K562 (cell line): ENCODE measurements at regions not wholly inside any gene's neighbourhood (a gene's known extent, or its start where the extent isn't known, plus 50 kb on each side); places are given as distances from the start of the nearest gene placed in this dataset.

Source experiments
- ATAC-seq: fragments of 200-7000 bp; cut with Tn5 transposase; 3 replicates; pipeline ENCODE4 v1.9.1; 2020; ENCODE audit warnings: moderate library complexity
- BruUV-seq: library from RNA; stranded (reverse); fragments of 400-500 nt; replicated peaks from 2 replicates; lab custom pipeline; 2021; lab: Mats Ljungman, UMichigan
- CTCF ChIA-PET: fragments of 300-600 bp; formaldehyde crosslinking; extraction: SDS; loops from one replicate; lab custom pipeline; 2021; ENCODE audit warnings: low intra/inter-chr PET ratio; lab: Yijun Ruan, JAX
- POLR2A ChIA-PET: fragments of 300-600, 350-650 bp; sonication (Branson Sonifier 250); formaldehyde crosslinking; extraction: SDS; loops from one replicate; lab custom pipeline; 2021; ENCODE audit warnings: antibody characterized with exemption, inconsistent platforms; lab: Yijun Ruan, JAX
- DNase-seq, 4 experiments: peaks; one replicate each; pipeline versions ENCODE4 v3.0.0 to v3.0.0-alpha.2; 2011 to 2018; ENCODE audit warnings: low spot score in 3 of 4, mixed read lengths in 3 of 4; ENCODE audit errors: extremely low read depth in 1 of 4
- FAIRE-seq: peaks from 2 replicates; lab custom pipeline; 2011; peaks lifted over from hg19 to GRCh38; lab: Jason Lieb, UNC
- H2AFZ ChIP-seq: 2 replicates; pipeline ENCODE4 v1.6.0; 2011; ENCODE audit warnings: low read depth, low read length, control low read depth, inconsistent platforms
- H3K27ac ChIP-seq: fragments of 200-600 bp; 3 replicates; pipeline ENCODE4 v1.8.0; 2011; ENCODE audit warnings: low read depth, mild to moderate bottlenecking, control low read depth, inconsistent platforms, low read length, moderate library complexity, mixed read lengths; ENCODE audit errors: extremely low read depth
- H3K27me3 ChIP-seq, 2 experiments: fragments of 300-600 bp in 1 of 2; 2 replicates in 1 of 2; 3 replicates in 1 of 2; pipeline versions ENCODE4 v1.6.0 to v1.8.0; 2011; ENCODE audit warnings: inconsistent platforms in 2 of 2, low read length in 2 of 2, mild to moderate bottlenecking in 1 of 2, mixed read lengths in 1 of 2, moderate library complexity in 1 of 2; ENCODE audit not compliant: control insufficient read depth in 2 of 2, insufficient read depth in 2 of 2
- H3K36me3 ChIP-seq: fragments of 300-600 bp; 3 replicates; pipeline ENCODE4 v1.8.0; 2011; ENCODE audit warnings: mild to moderate bottlenecking, low read length, inconsistent platforms; ENCODE audit not compliant: control insufficient read depth, insufficient read depth
- H3K4me1 ChIP-seq, 2 experiments: fragments of 200-600 bp in 1 of 2; replicated peaks in 1 of 2; 2 replicates in 1 of 2; 3 replicates in 1 of 2; pipeline versions ENCODE4 v1.5.1 to v1.8.0; 2011; ENCODE audit warnings: inconsistent platforms in 2 of 2, low read length in 2 of 2, mild to moderate bottlenecking in 1 of 2, mixed read lengths in 1 of 2, moderate library complexity in 1 of 2; ENCODE audit not compliant: control insufficient read depth in 2 of 2, insufficient read depth in 2 of 2
- H3K4me2 ChIP-seq: 2 replicates; pipeline ENCODE4 v1.6.1; 2011; ENCODE audit warnings: low read length, control low read depth, inconsistent platforms, mixed read lengths; ENCODE audit not compliant: insufficient read depth
- H3K4me3 ChIP-seq: fragments of 200-600 bp; sonication (generic), shearing (Covaris generic); 2 replicates; pipeline ENCODE4 v1.5.1; 2016; ENCODE audit warnings: control low read depth, inconsistent platforms
- H3K79me2 ChIP-seq: fragments of 200-600 bp; 3 replicates; pipeline ENCODE4 v1.8.0; 2011; ENCODE audit warnings: low read length, inconsistent platforms; ENCODE audit not compliant: control insufficient read depth, insufficient read depth
- H3K9ac ChIP-seq, 2 experiments: 2 replicates each; pipeline versions ENCODE4 v1.6.0 to v1.6.1; 2011; ENCODE audit warnings: low read depth in 2 of 2, low read length in 2 of 2, control low read depth in 1 of 2, inconsistent platforms in 1 of 2, mild to moderate bottlenecking in 1 of 2, mixed read lengths in 1 of 2; ENCODE audit not compliant: insufficient read depth in 1 of 2
- H3K9me1 ChIP-seq: one replicate; pipeline ENCODE4 v1.6.0; 2011; ENCODE audit warnings: inconsistent platforms, mild to moderate bottlenecking, low read length, moderate library complexity; ENCODE audit not compliant: control insufficient read depth, insufficient read depth
- H3K9me3 ChIP-seq: replicated peaks from 2 replicates; pipeline ENCODE4 v1.5.1; 2011; ENCODE audit warnings: low read depth, low read length, inconsistent platforms; ENCODE audit not compliant: control insufficient read depth, insufficient read depth
- H4K20me1 ChIP-seq: replicated peaks from 2 replicates; pipeline ENCODE4 v1.6.1; 2011; ENCODE audit warnings: low read length, inconsistent platforms, mixed read lengths; ENCODE audit not compliant: control insufficient read depth, insufficient read depth
- GABPB2 ChIP-seq: fragments of 250-450 bp; sonication (Bioruptor Pico); conservative IDR thresholded peaks from 2 replicates; pipeline ENCODE4 v1.5.1; 2021; ENCODE audit warnings: mild to moderate bottlenecking
- NBN ChIP-seq: fragments of 450-650 bp; IDR thresholded peaks from 2 replicates; pipeline ENCODE4 v1.6.1; 2016; ENCODE audit warnings: low read depth, mild to moderate bottlenecking
- NR3C1 ChIP-seq: sonication (generic); formaldehyde crosslinking; IDR thresholded peaks from 2 replicates; pipeline ENCODE4 v1.8.1; 2022; ENCODE audit warnings: missing genetic modification reagents
- TEAD2 ChIP-seq: fragments of 450-650 bp; IDR thresholded peaks from 2 replicates; pipeline ENCODE4 v1.6.1; 2016; ENCODE audit warnings: missing genetic modification characterization, control low read depth, missing compliant biosample characterization
- TOE1 ChIP-seq, 2 experiments: fragments of 450-650 bp in 1 of 2; sonication (generic) in 1 of 2; formaldehyde crosslinking in 1 of 2; IDR thresholded peaks; 2 replicates each; pipeline versions ENCODE4 v1.7.1 to v1.8.0; 2016 to 2022; ENCODE audit warnings: borderline replicate concordance in 2 of 2, mild to moderate bottlenecking in 2 of 2, antibody characterized with exemption in 1 of 2, inconsistent platforms in 1 of 2, low read depth in 1 of 2, missing genetic modification reagents in 1 of 2, moderate library complexity in 1 of 2
- ZNF639 ChIP-seq, 2 experiments: fragments of 200-800 bp in 1 of 2; sonication (Bioruptor generic) in 1 of 2; sonication (generic) in 1 of 2; formaldehyde crosslinking in 1 of 2; IDR thresholded peaks in 1 of 2; conservative IDR thresholded peaks in 1 of 2; 2 replicates each; pipeline versions ENCODE4 v1.5.0 to v1.6.1; 2016 to 2020; ENCODE audit warnings: missing compliant biosample characterization in 1 of 2, missing genetic modification characterization in 1 of 2, missing genetic modification reagents in 1 of 2
- WGBS: fragments of 100-300 bp; shearing (Covaris generic); methylation state at CpG from one replicate; pipeline ENCODE4 v1.1.6; 2016; ENCODE audit warnings: low coverage, mixed read lengths; ENCODE audit not compliant: insufficient coverage; ENCODE audit errors: missing lambda C conversion rate; 5-methylcytosine and 5-hydroxymethylcytosine counted together
- in situ Hi-C: fragments of 300-500 bp; cut with MboI; formaldehyde crosslinking; loops from 4 replicates; pipeline ENCODE4 v1.15.0; 2018; ENCODE audit warnings: inconsistent platforms, mixed read lengths
- intact Hi-C: fragments of 100-400 bp; cut with micrococcal nuclease; formaldehyde crosslinking; loops from 2 replicates; pipeline ENCODE4 v1.14.2; 2022

GRCh38 chr10:44154956-44155355 lies 229.9 kb downstream of the CXCL12 start (continued):
- TF ChIP-seq TOE1 (IDR thresholded peaks at IDR 0.05; ENCODE audit: borderline replicate concordance) (no peak), TOE1 (CRISPR knock-in tag; IDR thresholded peaks at IDR 0.05; ENCODE audit: borderline replicate concordance, low read depth) (no peak), NBN (no peak), GABPB2 (CRISPR knock-in tag) (no peak), TEAD2 (tag) (no peak)

DNA sequence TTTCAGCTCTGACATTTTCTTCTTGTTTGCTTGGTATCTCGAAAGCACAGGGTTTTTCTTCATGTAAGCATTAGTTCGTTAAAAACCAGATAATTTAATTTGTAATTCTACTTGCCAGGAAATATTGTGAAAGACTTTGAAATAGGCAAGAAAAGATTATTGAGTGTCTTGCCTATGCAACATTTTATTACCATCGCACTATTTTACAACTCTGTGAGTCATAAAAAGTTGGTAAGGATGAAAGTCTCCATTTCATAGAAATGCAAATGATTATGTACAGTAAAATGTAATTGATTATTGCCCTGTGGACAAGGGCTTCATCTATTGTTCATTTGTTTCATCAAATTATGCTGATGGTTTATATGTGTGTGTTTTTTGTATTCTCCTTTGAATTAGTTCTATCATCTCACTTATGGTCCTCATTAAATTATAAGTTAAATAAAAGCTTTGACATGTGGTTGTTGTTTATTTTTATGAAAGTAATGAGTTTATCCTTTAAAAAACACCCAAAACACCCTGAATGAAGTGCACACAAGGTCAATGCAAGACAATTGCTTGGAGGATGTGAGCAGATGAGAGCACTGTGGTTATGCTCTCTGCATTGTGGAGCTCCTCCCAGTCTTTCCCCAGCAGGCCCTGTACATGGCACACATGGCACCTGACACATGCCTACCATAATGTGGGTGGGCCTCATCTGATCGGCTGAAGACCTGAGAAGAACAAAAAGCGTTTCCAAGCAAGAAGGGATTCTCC lies 230.8 kb downstream of the CXCL12 start:
- under 1% methylated on average over 5 of the region's 5 CpGs for WGBS
- BruUV-seq = no TSS peak

More for the DNA sequence above, 230.8 kb downstream of the CXCL12 start:
- Histone ChIP-seq H3K9me1 (no peaks in the 10 kb centered on the region), H3K4me2 (no peak overlapping the region), H2AFZ (no peak overlapping the region), H3K27me3 (no peaks in the 10 kb centered on the region), H3K79me2 (no peaks in the 10 kb centered on the region), H3K4me1 (no peaks in the 10 kb centered on the region), H3K27ac (no peak overlapping the region), H4K20me1 (no peaks in the 10 kb centered on the region)
- no peak for FAIRE-seq
- no peak for ATAC-seq
- intact Hi-C loops = no loop called here
- CTCF ChIA-PET = no interaction called here
- in situ Hi-C loops = no loop called here
- TF ChIP-seq NR3C1 (CRISPR knock-in tag) (no peak), ZNF639 (CRISPR knock-in tag; conservative IDR thresholded peaks at IDR 0.05 in 1 of 2, IDR thresholded peaks at IDR 0.05 in 1 of 2) (no peak)
- TF ChIP-seq, all 486 proteins: peak for 0
- H3K36me3 ChIP-seq = no peaks in the 10 kb centered on the region
- no peak overlapping the region for H3K9ac ChIP-seq
- POLR2A ChIA-PET = no interaction called here
- no peaks in the 10 kb centered on the region for H3K9me3 ChIP-seq
- DNase-seq = no peak
- H3K4me3 ChIP-seq = no peak overlapping the region
